ENCODE measurements at regions not wholly inside any gene's neighbourhood (a gene's known extent, or its start where the extent isn't known, plus 50 kb on each side); places are given as distances from the start of the nearest gene placed in this dataset.
A peak's percentile ranks its signal among the peaks of the same experiment; 100 is the strongest.

- no peak overlapping the region for H3K23ac ChIP-seq (ENCODE audit: low read depth, low read length, poor library complexity)
- no peak overlapping the region for H2BK120ac ChIP-seq (ENCODE audit: low read depth, low read length)
- peak overlapping the region; percentile 64 for H2AFZ ChIP-seq (ENCODE audit: low read length)
- H3K14ac ChIP-seq (ENCODE audit: low read length), result no peak overlapping the region
- no peak overlapping the region for H2BK5ac ChIP-seq (ENCODE audit: low read length)
- H3K79me1 ChIP-seq (ENCODE audit: low read depth, low read length), result no peaks in the 10 kb centered on the region
- no peak overlapping the region for H3K18ac ChIP-seq (ENCODE audit: low read length)
- H3K4me1 ChIP-seq (ENCODE audit: control insufficient read depth in 2 of 2, insufficient read depth in 1 of 2, low read depth in 1 of 2, low read length in 2 of 2), result peaks cover 0 to 7% of the 10 kb centered on the region in 2 donors
- H3K36me3 ChIP-seq (replicated peaks in 1 of 2; ENCODE audit: control insufficient read depth in 2 of 2, insufficient read depth in 2 of 2, low read length in 2 of 2), result no peaks in the 10 kb centered on the region
- H3K9ac ChIP-seq (ENCODE audit: low read depth, low read length, poor library complexity), result no peak overlapping the region
- no peak overlapping the region for H3K4me2 ChIP-seq (ENCODE audit: insufficient read depth, low read length, poor library complexity, severe bottlenecking)
- H3K4ac ChIP-seq (ENCODE audit: low read length), result no peak overlapping the region
- H3K27me3 ChIP-seq (ENCODE audit: control insufficient read depth in 3 of 3, insufficient read depth in 3 of 3, low read depth in 1 of 3, low read length in 3 of 3), result no peaks in the 10 kb centered on the region
- no peak overlapping the region for H2BK12ac ChIP-seq (ENCODE audit: low read length)
- H4K91ac ChIP-seq (ENCODE audit: low read depth, low read length, poor library complexity), result no peak overlapping the region
- no peak for DNase-seq (ENCODE audit: low spot score)
- H3K9me3 ChIP-seq (replicated peaks in 1 of 2; ENCODE audit: control insufficient read depth in 2 of 2, insufficient read depth in 1 of 2, low read depth in 1 of 2, low read length in 2 of 2), result no peaks in the 10 kb centered on the region
- no peak overlapping the region for H4K8ac ChIP-seq (ENCODE audit: low read depth, low read length)
- no peak overlapping the region for H3K27ac ChIP-seq (replicated peaks; ENCODE audit: low read length)
- no peak overlapping the region for H2AK5ac ChIP-seq (ENCODE audit: low read depth, low read length)
- H2BK15ac ChIP-seq (ENCODE audit: low read length), result no peak overlapping the region
- no CpG with 5 or more reads among the region's 1 CpG for WGBS, 2 donors (ENCODE audit: extremely low coverage in 2 of 2, insufficient read length in 2 of 2, insufficient replicate concordance in 1 of 2)
- H3K4me3 ChIP-seq (ENCODE audit: low read length in 2 of 2), result no peak overlapping the region
Observed at GRCh38 chrX:100120956-100121355, 289.1 kb downstream of the PCDH19 start.

- no peaks in the 10 kb centered on the region for H3K36me3 ChIP-seq (replicated peaks in 1 of 2; ENCODE audit: control insufficient read depth in 2 of 2, insufficient read depth in 2 of 2, low read length in 2 of 2)
- no peak overlapping the region for H3K23ac ChIP-seq (ENCODE audit: low read depth, low read length, poor library complexity)
- no peak overlapping the region for H4K8ac ChIP-seq (ENCODE audit: low read depth, low read length)
- H2AFZ ChIP-seq (ENCODE audit: low read length), result peak overlapping the region; percentile 42
- H3K4me1 ChIP-seq (ENCODE audit: control insufficient read depth in 2 of 2, insufficient read depth in 1 of 2, low read depth in 1 of 2, low read length in 2 of 2), result no peaks in the 10 kb centered on the region
- no peak overlapping the region for H2BK5ac ChIP-seq (ENCODE audit: low read length)
- H3K27me3 ChIP-seq (ENCODE audit: control insufficient read depth in 3 of 3, insufficient read depth in 3 of 3, low read depth in 1 of 3, low read length in 3 of 3), result no peaks in the 10 kb centered on the region
- H3K14ac ChIP-seq (ENCODE audit: low read length), result no peak overlapping the region
- no peak overlapping the region for H2BK120ac ChIP-seq (ENCODE audit: low read depth, low read length)
- no peak overlapping the region for H3K18ac ChIP-seq (ENCODE audit: low read length)
- no peaks in the 10 kb centered on the region for H3K79me1 ChIP-seq (ENCODE audit: low read depth, low read length)
- H3K4me3 ChIP-seq (ENCODE audit: low read length in 2 of 2), result no peak overlapping the region
- no peak overlapping the region for H3K27ac ChIP-seq (replicated peaks; ENCODE audit: low read length)
- WGBS, 2 donors (ENCODE audit: extremely low coverage in 2 of 2, insufficient read length in 2 of 2, insufficient replicate concordance in 1 of 2), result no CpG with 5 or more reads among the region's 7 CpGs
- no peak overlapping the region for H3K4ac ChIP-seq (ENCODE audit: low read length)
- H3K9ac ChIP-seq (ENCODE audit: low read depth, low read length, poor library complexity), result no peak overlapping the region
- no peak for DNase-seq (ENCODE audit: low spot score)
- H3K9me3 ChIP-seq (replicated peaks in 1 of 2; ENCODE audit: control insufficient read depth in 2 of 2, insufficient read depth in 1 of 2, low read depth in 1 of 2, low read length in 2 of 2), result no peaks in the 10 kb centered on the region
- H2BK15ac ChIP-seq (ENCODE audit: low read length), result no peak overlapping the region
- no peak overlapping the region for H3K4me2 ChIP-seq (ENCODE audit: insufficient read depth, low read length, poor library complexity, severe bottlenecking)
- H4K91ac ChIP-seq (ENCODE audit: low read depth, low read length, poor library complexity), result no peak overlapping the region
- no peak overlapping the region for H2BK12ac ChIP-seq (ENCODE audit: low read length)
- no peak overlapping the region for H2AK5ac ChIP-seq (ENCODE audit: low read depth, low read length)
Observed at GRCh38 chrX:100098660-100099375, 311.3 kb downstream of the PCDH19 start.

GRCh38 chrX:100090931-100091330 lies 319.1 kb downstream of the PCDH19 start:
- Histone ChIP-seq H4K91ac (ENCODE audit: low read depth, low read length, poor library complexity) (no peak overlapping the region), H3K9ac (ENCODE audit: low read depth, low read length, poor library complexity) (no peak overlapping the region), H2BK5ac (ENCODE audit: low read length) (no peak overlapping the region), H3K4ac (ENCODE audit: low read length) (no peak overlapping the region), H2AK5ac (ENCODE audit: low read depth, low read length) (no peak overlapping the region), H2BK120ac (ENCODE audit: low read depth, low read length) (no peak overlapping the region), H2BK12ac (ENCODE audit: low read length) (no peak overlapping the region), H2BK15ac (ENCODE audit: low read length) (no peak overlapping the region), H3K79me1 (ENCODE audit: low read depth, low read length) (no peaks in the 10 kb centered on the region), H3K27me3 (ENCODE audit: control insufficient read depth in 3 of 3, insufficient read depth in 3 of 3, low read depth in 1 of 3, low read length in 3 of 3) (no peaks in the 10 kb centered on the region), H3K9me3 (replicated peaks in 1 of 2; ENCODE audit: control insufficient read depth in 2 of 2, insufficient read depth in 1 of 2, low read depth in 1 of 2, low read length in 2 of 2) (no peaks in the 10 kb centered on the region), H3K4me2 (ENCODE audit: insufficient read depth, low read length, poor library complexity, severe bottlenecking) (no peak overlapping the region), H4K8ac (ENCODE audit: low read depth, low read length) (no peak overlapping the region), H3K27ac (replicated peaks; ENCODE audit: low read length) (no peak overlapping the region), H3K36me3 (replicated peaks in 1 of 2; ENCODE audit: control insufficient read depth in 2 of 2, insufficient read depth in 2 of 2, low read length in 2 of 2) (no peaks in the 10 kb centered on the region), H3K23ac (ENCODE audit: low read depth, low read length, poor library complexity) (no peak overlapping the region), H3K14ac (ENCODE audit: low read length) (no peak overlapping the region), H3K4me3 (ENCODE audit: low read length in 2 of 2) (no peak overlapping the region), H3K18ac (ENCODE audit: low read length) (no peak overlapping the region), H2AFZ (ENCODE audit: low read length) (no peak overlapping the region), H3K4me1 (ENCODE audit: control insufficient read depth in 2 of 2, insufficient read depth in 1 of 2, low read depth in 1 of 2, low read length in 2 of 2) (no peaks in the 10 kb centered on the region)
- DNase-seq (ENCODE audit: low spot score), result no peak
- WGBS, 2 donors (ENCODE audit: extremely low coverage in 2 of 2, insufficient read length in 2 of 2, insufficient replicate concordance in 1 of 2), result no CpG with 5 or more reads among the region's 3 CpGs

GRCh38 chrX:100089724-100090123 lies 320.3 kb downstream of the PCDH19 start:
- no peak overlapping the region for H3K14ac ChIP-seq (ENCODE audit: low read length)
- H4K8ac ChIP-seq (ENCODE audit: low read depth, low read length), result no peak overlapping the region
- H3K4me2 ChIP-seq (ENCODE audit: insufficient read depth, low read length, poor library complexity, severe bottlenecking), result no peak overlapping the region
- no peak overlapping the region for H4K91ac ChIP-seq (ENCODE audit: low read depth, low read length, poor library complexity)
- H3K36me3 ChIP-seq (replicated peaks in 1 of 2; ENCODE audit: control insufficient read depth in 2 of 2, insufficient read depth in 2 of 2, low read length in 2 of 2), result no peaks in the 10 kb centered on the region
- no peaks in the 10 kb centered on the region for H3K4me1 ChIP-seq (ENCODE audit: control insufficient read depth in 2 of 2, insufficient read depth in 1 of 2, low read depth in 1 of 2, low read length in 2 of 2)
- H3K27ac ChIP-seq (replicated peaks; ENCODE audit: low read length), result no peak overlapping the region
- no peak overlapping the region for H3K23ac ChIP-seq (ENCODE audit: low read depth, low read length, poor library complexity)
- no peak overlapping the region for H2BK5ac ChIP-seq (ENCODE audit: low read length)
- H3K9me3 ChIP-seq (replicated peaks in 1 of 2; ENCODE audit: control insufficient read depth in 2 of 2, insufficient read depth in 1 of 2, low read depth in 1 of 2, low read length in 2 of 2), result no peaks in the 10 kb centered on the region
- H2BK12ac ChIP-seq (ENCODE audit: low read length), result no peak overlapping the region
- H3K27me3 ChIP-seq (ENCODE audit: control insufficient read depth in 3 of 3, insufficient read depth in 3 of 3, low read depth in 1 of 3, low read length in 3 of 3), result no peaks in the 10 kb centered on the region
- H3K4me3 ChIP-seq (ENCODE audit: low read length in 2 of 2), result no peak overlapping the region
- no peak overlapping the region for H2BK15ac ChIP-seq (ENCODE audit: low read length)
- H3K4ac ChIP-seq (ENCODE audit: low read length), result no peak overlapping the region
- DNase-seq (ENCODE audit: low spot score), result no peak
- H2BK120ac ChIP-seq (ENCODE audit: low read depth, low read length), result no peak overlapping the region
- no peak overlapping the region for H2AFZ ChIP-seq (ENCODE audit: low read length)
- WGBS, 2 donors (ENCODE audit: extremely low coverage in 2 of 2, insufficient read length in 2 of 2, insufficient replicate concordance in 1 of 2), result no CpG with 5 or more reads among the region's 3 CpGs
- H3K9ac ChIP-seq (ENCODE audit: low read depth, low read length, poor library complexity), result no peak overlapping the region
- no peak overlapping the region for H2AK5ac ChIP-seq (ENCODE audit: low read depth, low read length)
- no peaks in the 10 kb centered on the region for H3K79me1 ChIP-seq (ENCODE audit: low read depth, low read length)
- no peak overlapping the region for H3K18ac ChIP-seq (ENCODE audit: low read length)

All from neuronal stem cell (in vitro differentiated cells).